HCT116 (cell line): ENCODE measurements at regions not wholly inside any gene's neighbourhood (a gene's known extent, or its start where the extent isn't known, plus 50 kb on each side); places are given as distances from the start of the nearest gene placed in this dataset.

Experiments used
- ATAC-seq: fragments of 200-7000 bp; cut with Tn5 transposase; 2 replicates; pipeline ENCODE4 v1.9.1; 2020; ENCODE audit warnings: mild to moderate bottlenecking, moderate library complexity
- BruUV-seq: library from RNA; stranded (reverse); fragments of 400-500 nt; replicated peaks from 2 replicates; lab custom pipeline; 2021; lab: Mats Ljungman, UMichigan
- CTCF ChIA-PET: fragments of 300-600 bp; sonication (Branson Sonifier 250); formaldehyde crosslinking; loops from one replicate; lab custom pipeline; 2021; ENCODE audit warnings: antibody characterized with exemption; lab: Charles Lee
- POLR2A ChIA-PET: fragments of 300-600, 350-600 bp; sonication (Branson Sonifier 250); formaldehyde crosslinking; loops from one replicate; lab custom pipeline; 2021; ENCODE audit warnings: antibody characterized with exemption; lab: Charles Lee
- RAD21 ChIA-PET, 2 experiments: fragments of 300-600 bp; sonication (Branson Sonifier 250); formaldehyde crosslinking; loops; one replicate each; lab custom pipeline; 2023; ENCODE audit warnings: low total read pairs in 2 of 2; ENCODE audit not compliant: uncharacterized antibody in 2 of 2, unreplicated experiment in 2 of 2, low non-redundant PET in 1 of 2; lab: Charles Lee
- DNase-seq: peaks from one replicate; pipeline ENCODE4 v3.0.0-alpha.2; 2010; ENCODE audit warnings: low read depth, low spot score
- H2AFZ ChIP-seq: fragments of 200-600 bp; shearing (Covaris generic), sonication (generic); 2 replicates; pipeline ENCODE4 v1.6.1; 2017; ENCODE audit warnings: low read depth, mixed run types, mixed read lengths, antibody characterized with exemption, low read length; ENCODE audit not compliant: poor library complexity, severe bottlenecking
- H3K27ac ChIP-seq: 2 replicates; pipeline ENCODE4 v1.5.1; 2012; ENCODE audit warnings: low read depth, low read length
- H3K27me3 ChIP-seq: fragments of 200-600 bp; sonication (generic); 2 replicates; pipeline ENCODE4 v1.6.1; 2016; ENCODE audit warnings: mixed run types, low read length, mixed read lengths; ENCODE audit not compliant: insufficient read depth
- H3K36me3 ChIP-seq, 2 experiments: fragments of 200-500 bp in 1 of 2; fragments of 200-600 bp in 1 of 2; sonication (Bioruptor generic) in 1 of 2; sonication (generic) in 1 of 2; 2 replicates each; pipeline versions ENCODE4 v1.5.1 to v1.6.1; 2014 to 2016; ENCODE audit warnings: low read length in 2 of 2, inconsistent platforms in 1 of 2, mixed read lengths in 1 of 2, mixed run types in 1 of 2; ENCODE audit not compliant: insufficient read depth in 2 of 2, control insufficient read depth in 1 of 2
- H3K4me1 ChIP-seq, 2 experiments: fragments of 200-600 bp in 1 of 2; sonication (generic) in 1 of 2; 2 replicates each; pipeline versions ENCODE4 v1.5.1 to v1.6.1; 2012 to 2017; ENCODE audit warnings: low read length in 2 of 2, inconsistent platforms in 1 of 2, mild to moderate bottlenecking in 1 of 2, mixed read lengths in 1 of 2, mixed run types in 1 of 2, moderate library complexity in 1 of 2; ENCODE audit not compliant: insufficient read depth in 2 of 2, control insufficient read depth in 1 of 2
- H3K4me2 ChIP-seq: fragments of 200-600 bp; sonication (generic); 2 replicates; pipeline ENCODE4 v1.6.1; 2017; ENCODE audit warnings: mixed run types, low read length, mixed read lengths
- H3K4me3 ChIP-seq, 2 experiments: fragments of 200-600 bp in 1 of 2; sonication (generic) in 1 of 2; replicated peaks in 1 of 2; 2 replicates each; pipeline ENCODE4 v1.5.1; 2011 to 2016; ENCODE audit warnings: low read length in 2 of 2, control low read depth in 1 of 2, low read depth in 1 of 2, mild to moderate bottlenecking in 1 of 2, mixed read lengths in 1 of 2, mixed run types in 1 of 2
- H3K79me2 ChIP-seq: fragments of 200-600 bp; sonication (generic); 2 replicates; pipeline ENCODE4 v1.6.1; 2017; ENCODE audit warnings: mild to moderate bottlenecking, mixed run types, low read length, moderate library complexity, mixed read lengths; ENCODE audit not compliant: insufficient read depth
- H3K9ac ChIP-seq: fragments of 200-600 bp; sonication (generic); 2 replicates; pipeline ENCODE4 v1.6.1; 2016; ENCODE audit warnings: low read length, mixed read lengths
- H3K9me2 ChIP-seq: fragments of 200-600 bp; sonication (generic), shearing (Covaris generic); 2 replicates; pipeline ENCODE4 v1.6.1; 2017; ENCODE audit warnings: mixed run types, mild to moderate bottlenecking, moderate library complexity; ENCODE audit not compliant: insufficient read depth
- H3K9me3 ChIP-seq, 2 experiments: fragments of 200-500 bp in 1 of 2; fragments of 200-600 bp in 1 of 2; sonication (Bioruptor generic) in 1 of 2; sonication (generic) in 1 of 2; 2 replicates each; pipeline ENCODE4 v1.6.1; 2014 to 2017; ENCODE audit warnings: low read length in 2 of 2, mixed read lengths in 2 of 2, inconsistent platforms in 1 of 2, low read depth in 1 of 2, mild to moderate bottlenecking in 1 of 2, mixed run types in 1 of 2, moderate library complexity in 1 of 2; ENCODE audit not compliant: control insufficient read depth in 1 of 2, insufficient read depth in 1 of 2
- H4K20me1 ChIP-seq: fragments of 200-600 bp; sonication (generic), shearing (Covaris generic); 2 replicates; pipeline ENCODE4 v1.6.1; 2017; ENCODE audit warnings: mixed run types, mild to moderate bottlenecking, moderate library complexity; ENCODE audit not compliant: insufficient read depth
- FOSL1 ChIP-seq: IDR thresholded peaks from 2 replicates; pipeline ENCODE4 v1.6.1; 2012; ENCODE audit warnings: low read depth
- POLR2AphosphoS5 ChIP-seq: IDR thresholded peaks from 2 replicates; pipeline ENCODE4 v1.6.1; 2011; ENCODE audit warnings: mild to moderate bottlenecking, low read depth, low read length, moderate library complexity
- REST ChIP-seq: IDR thresholded peaks from 2 replicates; pipeline ENCODE4 v1.6.1; 2012; ENCODE audit warnings: low read depth
- SIN3A ChIP-seq: IDR thresholded peaks from 2 replicates; pipeline ENCODE4 v1.6.1; 2012; ENCODE audit warnings: low read depth
- YY1 ChIP-seq: IDR thresholded peaks from 2 replicates; pipeline ENCODE4 v1.6.1; 2011; ENCODE audit warnings: low read length, low read depth, moderate library complexity, mild to moderate bottlenecking; ENCODE audit not compliant: insufficient replicate concordance; ENCODE audit errors: extremely low read depth
- ZNF274 ChIP-seq: fragments of 200-500 bp; sonication (Bioruptor generic); IDR thresholded peaks from 2 replicates; pipeline ENCODE4 v1.6.1; 2014; ENCODE audit warnings: mild to moderate bottlenecking, low read depth, low read length, inconsistent platforms
- intact Hi-C: fragments of 100-400 bp; cut with micrococcal nuclease; formaldehyde crosslinking; loops from 2 replicates; pipeline ENCODE4 v1.10.0; 2022
- TF ChIP-seq, protein P1 (sequence below): IDR thresholded peaks from 2 replicates; pipeline ENCODE4 v1.6.1; 2012

GRCh38 chr4:19159874-19160273 lies 1091.8 kb upstream of the SLIT2 start:
- TF ChIP-seq YY1 (no peak), SIN3A (no peak), FOSL1 (no peak), REST (no peak), POLR2AphosphoS5 (no peak), ZNF274 (no peak)
- TF ChIP-seq, protein P1, sequence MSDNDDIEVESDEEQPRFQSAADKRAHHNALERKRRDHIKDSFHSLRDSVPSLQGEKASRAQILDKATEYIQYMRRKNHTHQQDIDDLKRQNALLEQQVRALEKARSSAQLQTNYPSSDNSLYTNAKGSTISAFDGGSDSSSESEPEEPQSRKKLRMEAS = no peak
- Histone ChIP-seq H3K36me3 (no peaks in the 10 kb centered on the region), H4K20me1 (no peaks in the 10 kb centered on the region), H3K27ac (no peak overlapping the region), H3K27me3 (no peaks in the 10 kb centered on the region), H3K9me3 (no peaks in the 10 kb centered on the region; a peak in 1 of 4 replicates), H3K4me1 (no peaks in the 10 kb centered on the region), H3K9ac (no peak overlapping the region), H3K4me3 (no peak overlapping the region), H3K4me2 (no peak overlapping the region), H2AFZ (no peak overlapping the region), H3K9me2 (no peaks in the 10 kb centered on the region), H3K79me2 (no peaks in the 10 kb centered on the region)
- ChIA-PET RAD21 (no interaction called here), POLR2A (no interaction called here), CTCF (no interaction called here)
- DNase-seq (no peak), ATAC-seq (no peak)
- intact Hi-C loops = no loop called here
- no TSS peak for BruUV-seq
